ENCODE measurements at regions not wholly inside any gene's neighbourhood (a gene's known extent, or its start where the extent isn't known, plus 50 kb on each side); places are given as distances from the start of the nearest gene placed in this dataset.
"Not testable (repeated sequence)": the region's sequence is repeated elsewhere in the genome, so short reads cannot be mapped to it uniquely, and the experiment has no call there.

DNA sequence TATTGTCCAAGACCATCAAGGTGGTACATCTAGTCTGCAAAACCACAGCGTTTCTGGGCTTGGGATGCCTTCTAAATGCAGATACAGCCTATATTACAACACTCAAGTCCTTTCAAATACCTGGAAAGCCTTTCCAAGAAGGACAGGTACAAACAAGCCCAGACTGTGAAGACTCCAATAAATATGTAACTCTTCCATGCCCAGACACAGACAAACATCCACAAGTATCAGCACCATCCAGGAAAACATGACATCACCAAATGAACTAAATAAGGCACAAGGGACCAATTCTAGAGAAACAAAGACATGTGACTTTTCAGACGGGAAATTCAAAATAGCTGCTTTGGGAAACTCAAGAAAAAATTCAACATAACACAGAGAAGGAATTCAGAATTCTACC lies 152.7 kb upstream of the POC5 start:
- intact Hi-C loops (cut with micrococcal nuclease; ENCODE audit: unreplicated experiment): no loop called here
- no peak for TF ChIP-seq ATF7 (IDR thresholded peaks at IDR 0.05; ENCODE audit: low read depth)
- TF ChIP-seq, protein P1, sequence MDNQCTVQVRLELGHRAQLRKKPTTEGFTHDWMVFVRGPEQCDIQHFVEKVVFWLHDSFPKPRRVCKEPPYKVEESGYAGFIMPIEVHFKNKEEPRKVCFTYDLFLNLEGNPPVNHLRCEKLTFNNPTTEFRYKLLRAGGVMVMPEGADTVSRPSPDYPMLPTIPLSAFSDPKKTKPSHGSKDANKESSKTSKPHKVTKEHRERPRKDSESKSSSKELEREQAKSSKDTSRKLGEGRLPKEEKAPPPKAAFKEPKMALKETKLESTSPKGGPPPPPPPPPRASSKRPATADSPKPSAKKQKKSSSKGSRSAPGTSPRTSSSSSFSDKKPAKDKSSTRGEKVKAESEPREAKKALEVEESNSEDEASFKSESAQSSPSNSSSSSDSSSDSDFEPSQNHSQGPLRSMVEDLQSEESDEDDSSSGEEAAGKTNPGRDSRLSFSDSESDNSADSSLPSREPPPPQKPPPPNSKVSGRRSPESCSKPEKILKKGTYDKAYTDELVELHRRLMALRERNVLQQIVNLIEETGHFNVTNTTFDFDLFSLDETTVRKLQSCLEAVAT (IDR thresholded peaks at IDR 0.05): no peak
- Histone ChIP-seq H3K27ac (ENCODE audit: control insufficient read depth, insufficient read depth) (no peak overlapping the region), H3K4me2 (ENCODE audit: control insufficient read depth, insufficient read depth) (no peak overlapping the region), H2AFZ (ENCODE audit: control insufficient read depth, low read depth, low read length) (no peak overlapping the region), H3K9me3 (replicated peaks; ENCODE audit: control insufficient read depth, insufficient read depth, low read length) (no peaks in the 10 kb centered on the region), H3K9ac (ENCODE audit: control insufficient read depth, insufficient read depth, low read length) (no peak overlapping the region), H3K4me1 (ENCODE audit: control insufficient read depth, insufficient read depth, low read length) (no peaks in the 10 kb centered on the region), H4K20me1 (ENCODE audit: control insufficient read depth, insufficient read depth) (no peaks in the 10 kb centered on the region), H3K27me3 (replicated peaks in 1 of 2; ENCODE audit: control insufficient read depth in 2 of 2, insufficient read depth in 2 of 2, low read length in 1 of 2) (no peaks in the 10 kb centered on the region), H3K79me2 (ENCODE audit: control insufficient read depth, insufficient read depth, low read length) (no peaks in the 10 kb centered on the region), H3K4me3 (no peak overlapping the region), H3K36me3 (ENCODE audit: control insufficient read depth in 2 of 2, insufficient read depth in 2 of 2, low read length in 1 of 2) (no peaks in the 10 kb centered on the region)
- in situ Hi-C loops (cut with MboI): no loop called here
- ChIA-PET RAD21 (ENCODE audit: unreplicated experiment) (no interaction called here), SMC1A (ENCODE audit: uncharacterized antibody, unreplicated experiment) (no interaction called here), CTCF (no interaction called here), POLR2A (no interaction called here)
- no TSS peak for BruUV-seq (replicated peaks)
- FAIRE-seq (no peak), DNase-seq (ENCODE audit: low read depth, low spot score) (no peak), ATAC-seq (no peak)
- 18% methylated on average over 2 of the region's 2 CpGs for WGBS (ENCODE audit: insufficient coverage, insufficient replicate concordance, low lambda C conversion rate, missing lambda C conversion rate)

DNA sequence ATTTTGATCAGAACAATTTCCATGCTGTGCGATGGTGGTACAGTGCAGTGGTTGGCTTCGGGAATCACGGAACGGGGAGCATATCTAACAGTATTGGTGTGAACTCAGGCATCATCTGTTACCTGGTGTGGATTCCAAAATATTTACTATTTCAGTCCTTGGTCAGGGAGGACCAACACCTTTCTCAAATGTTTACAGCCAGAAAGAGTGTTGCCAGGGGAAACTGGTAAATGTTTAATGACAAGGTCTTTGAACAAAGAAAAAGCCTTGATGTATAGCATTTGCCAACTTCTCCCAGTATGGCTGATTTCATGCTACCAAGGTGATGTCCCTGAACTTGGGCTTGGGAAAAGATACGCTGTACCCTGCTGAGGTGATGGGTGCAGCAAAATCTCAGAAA lies 145.6 kb upstream of the POC5 start:
- Histone ChIP-seq H3K36me3 (ENCODE audit: control insufficient read depth in 2 of 2, insufficient read depth in 2 of 2, low read length in 1 of 2) (no peaks in the 10 kb centered on the region), H4K20me1 (ENCODE audit: control insufficient read depth, insufficient read depth) (no peaks in the 10 kb centered on the region), H3K9me3 (replicated peaks; ENCODE audit: control insufficient read depth, insufficient read depth, low read length) (no peaks in the 10 kb centered on the region), H3K79me2 (ENCODE audit: control insufficient read depth, insufficient read depth, low read length) (no peaks in the 10 kb centered on the region), H3K27ac (ENCODE audit: control insufficient read depth, insufficient read depth) (no peak overlapping the region), H3K4me2 (ENCODE audit: control insufficient read depth, insufficient read depth) (no peak overlapping the region), H3K9ac (ENCODE audit: control insufficient read depth, insufficient read depth, low read length) (no peak overlapping the region), H3K4me3 (no peak overlapping the region), H2AFZ (ENCODE audit: control insufficient read depth, low read depth, low read length) (no peak overlapping the region), H3K4me1 (ENCODE audit: control insufficient read depth, insufficient read depth, low read length) (no peaks in the 10 kb centered on the region), H3K27me3 (replicated peaks in 1 of 2; ENCODE audit: control insufficient read depth in 2 of 2, insufficient read depth in 2 of 2, low read length in 1 of 2) (no peaks in the 10 kb centered on the region)
- RAD21 ChIA-PET (ENCODE audit: unreplicated experiment): interaction anchor here (0.6 kb wide), 1 partner anchor 447 kb away, joined by 3 read pairs; no protein-coding TSS in a partner anchor
- no TSS peak for BruUV-seq (replicated peaks)
- SMC1A ChIA-PET (ENCODE audit: uncharacterized antibody, unreplicated experiment): no interaction called here
- intact Hi-C loops (cut with micrococcal nuclease; ENCODE audit: unreplicated experiment) (no loop called here), in situ Hi-C loops (cut with MboI) (no loop called here)
- FAIRE-seq (no peak), DNase-seq (ENCODE audit: low read depth, low spot score) (no peak), ATAC-seq (no peak)
- POLR2A ChIA-PET: no interaction called here
- 46% methylated on average over 5 of the region's 5 CpGs for WGBS (ENCODE audit: insufficient coverage, insufficient replicate concordance, low lambda C conversion rate, missing lambda C conversion rate)
- CTCF ChIA-PET: no interaction called here
- TF ChIP-seq, protein P2, sequence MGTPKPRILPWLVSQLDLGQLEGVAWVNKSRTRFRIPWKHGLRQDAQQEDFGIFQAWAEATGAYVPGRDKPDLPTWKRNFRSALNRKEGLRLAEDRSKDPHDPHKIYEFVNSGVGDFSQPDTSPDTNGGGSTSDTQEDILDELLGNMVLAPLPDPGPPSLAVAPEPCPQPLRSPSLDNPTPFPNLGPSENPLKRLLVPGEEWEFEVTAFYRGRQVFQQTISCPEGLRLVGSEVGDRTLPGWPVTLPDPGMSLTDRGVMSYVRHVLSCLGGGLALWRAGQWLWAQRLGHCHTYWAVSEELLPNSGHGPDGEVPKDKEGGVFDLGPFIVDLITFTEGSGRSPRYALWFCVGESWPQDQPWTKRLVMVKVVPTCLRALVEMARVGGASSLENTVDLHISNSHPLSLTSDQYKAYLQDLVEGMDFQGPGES (IDR thresholded peaks at IDR 0.05): no peak
- no peak for TF ChIP-seq POLR2AphosphoS5 (IDR thresholded peaks at IDR 0.05; ENCODE audit: low read length)
- no peak for TF ChIP-seq CBX3 (IDR thresholded peaks at IDR 0.05; ENCODE audit: borderline replicate concordance, low read depth)
- no peak for TF ChIP-seq JUND (IDR thresholded peaks at IDR 0.05; ENCODE audit: low read depth, low read length)
- no peak for TF ChIP-seq ZNF384 (IDR thresholded peaks at IDR 0.05; ENCODE audit: borderline replicate concordance, low read depth, low read length)
- no peak for TF ChIP-seq ZSCAN29 (IDR thresholded peaks at IDR 0.05)
- TF ChIP-seq KAT2A (conservative IDR thresholded peaks at IDR 0.05; ENCODE audit: control insufficient read depth, low read depth, low read length): no peak

DNA sequence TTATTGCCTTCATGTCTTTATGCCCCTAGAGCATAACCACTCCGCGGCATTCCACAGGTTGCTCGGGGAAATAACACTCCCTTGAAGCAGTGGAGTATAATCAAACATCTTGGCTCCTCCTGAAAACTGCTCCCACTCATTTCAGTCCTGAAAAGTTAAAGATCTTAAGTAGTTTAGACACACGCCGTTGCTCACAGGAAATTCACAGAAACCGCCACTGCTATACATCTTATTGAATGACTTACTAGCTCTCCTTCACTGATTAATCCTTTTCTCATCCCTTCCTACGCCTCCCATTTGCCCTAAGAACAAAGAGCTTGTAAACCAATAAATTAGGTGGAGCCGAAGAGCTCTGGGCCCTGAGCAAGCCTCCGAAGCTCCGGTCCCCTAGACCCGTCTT lies 142.4 kb upstream of the POC5 start:
- H3K27ac ChIP-seq (ENCODE audit: control insufficient read depth, insufficient read depth); H3K4me3 ChIP-seq; CTCF ChIA-PET; in situ Hi-C loops (cut with MboI); H3K9ac ChIP-seq (ENCODE audit: control insufficient read depth, insufficient read depth, low read length); SMC1A ChIA-PET (ENCODE audit: uncharacterized antibody, unreplicated experiment); H4K20me1 ChIP-seq (ENCODE audit: control insufficient read depth, insufficient read depth); H3K4me1 ChIP-seq (ENCODE audit: control insufficient read depth, insufficient read depth, low read length); H3K79me2 ChIP-seq (ENCODE audit: control insufficient read depth, insufficient read depth, low read length); DNase-seq (ENCODE audit: low read depth, low spot score); H3K4me2 ChIP-seq (ENCODE audit: control insufficient read depth, insufficient read depth); H3K36me3 ChIP-seq (ENCODE audit: control insufficient read depth in 2 of 2, insufficient read depth in 2 of 2, low read length in 1 of 2); BruUV-seq (replicated peaks); H2AFZ ChIP-seq (ENCODE audit: control insufficient read depth, low read depth, low read length); H3K27me3 ChIP-seq (replicated peaks in 1 of 2; ENCODE audit: control insufficient read depth in 2 of 2, insufficient read depth in 2 of 2, low read length in 1 of 2); RAD21 ChIA-PET (ENCODE audit: unreplicated experiment); intact Hi-C loops (cut with micrococcal nuclease; ENCODE audit: unreplicated experiment); ATAC-seq; FAIRE-seq; H3K9me3 ChIP-seq (replicated peaks; ENCODE audit: control insufficient read depth, insufficient read depth, low read length); POLR2A ChIA-PET: not testable (repeated sequence)
- WGBS (ENCODE audit: insufficient coverage, insufficient replicate concordance, low lambda C conversion rate, missing lambda C conversion rate): 69% methylated on average over 11 of the region's 11 CpGs
